Activated naive CD4-positive, alpha-beta T cell treated with anti-CD3 and anti-CD28 coated beads, Interleukin-2, amount 10 ng/mL, durations not matched to agents 7 days and 5 days (primary cell): ENCODE measurements at regions not wholly inside any gene's neighbourhood (a gene's known extent, or its start where the extent isn't known, plus 50 kb on each side); places are given as distances from the start of the nearest gene placed in this dataset.

ENCODE experiments used
- CTCF ChIA-PET: fragments of 350-600 bp; sonication (Branson Sonifier 250); formaldehyde crosslinking; loops from one replicate; lab custom pipeline; 2021; ENCODE audit warnings: antibody characterized with exemption; lab: Charles Lee
- DNase-seq: peaks from one replicate; pipeline ENCODE4 v3.0.0-alpha.2; 2020
- H3K27ac Mint-ChIP-seq: one replicate; pipeline ENCODE4 v1.8.0; 2021; ENCODE audit warnings: mild to moderate bottlenecking, moderate library complexity, mixed read lengths
- H3K27me3 Mint-ChIP-seq: one replicate; pipeline ENCODE4 v1.8.0; 2021; ENCODE audit warnings: mild to moderate bottlenecking, mixed read lengths
- H3K36me3 Mint-ChIP-seq: one replicate; pipeline ENCODE4 v1.8.0; 2021; ENCODE audit warnings: mixed read lengths
- H3K4me1 Mint-ChIP-seq: one replicate; pipeline ENCODE4 v1.8.0; 2021; ENCODE audit warnings: mixed read lengths
- H3K4me3 Mint-ChIP-seq: one replicate; pipeline ENCODE4 v1.8.0; 2021; ENCODE audit warnings: mild to moderate bottlenecking, moderate library complexity, mixed read lengths
- H3K9me3 Mint-ChIP-seq: one replicate; pipeline ENCODE4 v1.8.0; 2021; ENCODE audit warnings: mixed read lengths

- Mint-ChIP-seq H3K9me3 (no peaks in the 10 kb centered on the region), H3K27me3 (peaks cover 4% of the 10 kb centered on the region), H3K36me3 (no peaks in the 10 kb centered on the region), H3K4me1 (no peaks in the 10 kb centered on the region), H3K27ac (no peak overlapping the region), H3K4me3 (no peak overlapping the region)
- CTCF ChIA-PET = interaction anchor here (2.4 kb wide), 1 partner anchor 28 kb away, joined by 8 read pairs; no protein-coding TSS in a partner anchor
- DNase-seq = no peak
These were observed 248.2 kb upstream of the IGF1R start for GRCh38 chr15:98400120-98400519.

GRCh38 chr15:98401029-98401428 lies 247.3 kb upstream of the IGF1R start:
- Mint-ChIP-seq H3K4me3 (no peak overlapping the region), H3K9me3 (no peaks in the 10 kb centered on the region)
- CTCF ChIA-PET = no interaction called here

GRCh38 chr15:98402486-98402885 lies 245.9 kb upstream of the IGF1R start:
- DNase-seq = no peak
- Mint-ChIP-seq H3K4me1 (no peaks in the 10 kb centered on the region), H3K9me3 (no peaks in the 10 kb centered on the region), H3K27me3 (peaks cover under 1% of the 10 kb centered on the region), H3K4me3 (no peak overlapping the region), H3K36me3 (no peaks in the 10 kb centered on the region), H3K27ac (no peak overlapping the region)
- CTCF ChIA-PET = no interaction called here

More at GRCh38 chr15:98401029-98401428, 247.3 kb upstream of the IGF1R start:
- peaks cover 4% of the 10 kb centered on the region for H3K27me3 Mint-ChIP-seq
- H3K4me1 Mint-ChIP-seq = no peaks in the 10 kb centered on the region
- H3K36me3 Mint-ChIP-seq = no peaks in the 10 kb centered on the region
- DNase-seq = no peak
- H3K27ac Mint-ChIP-seq = no peak overlapping the region

GRCh38 chr15:98403169-98403568 lies 245.2 kb upstream of the IGF1R start:
- no peaks in the 10 kb centered on the region for H3K36me3 Mint-ChIP-seq
- no peak for DNase-seq
- H3K4me3 Mint-ChIP-seq = no peak overlapping the region
- H3K9me3 Mint-ChIP-seq = no peaks in the 10 kb centered on the region
- no peaks in the 10 kb centered on the region for H3K4me1 Mint-ChIP-seq
- H3K27me3 Mint-ChIP-seq = no peaks in the 10 kb centered on the region
- no peak overlapping the region for H3K27ac Mint-ChIP-seq
- CTCF ChIA-PET = no interaction called here

- H3K4me1 Mint-ChIP-seq = no peaks in the 10 kb centered on the region
- no peak overlapping the region for H3K4me3 Mint-ChIP-seq
- no peak for DNase-seq
- no peaks in the 10 kb centered on the region for H3K27me3 Mint-ChIP-seq
- CTCF ChIA-PET = no interaction called here
- H3K9me3 Mint-ChIP-seq = no peaks in the 10 kb centered on the region
- H3K36me3 Mint-ChIP-seq = no peaks in the 10 kb centered on the region
- no peak overlapping the region for H3K27ac Mint-ChIP-seq
These were observed 244.8 kb upstream of the IGF1R start for GRCh38 chr15:98403569-98403968.

GRCh38 chr15:98405013-98405412 lies 243.3 kb upstream of the IGF1R start:
- CTCF ChIA-PET = no interaction called here
- H3K9me3 Mint-ChIP-seq = no peaks in the 10 kb centered on the region
- H3K4me1 Mint-ChIP-seq = no peaks in the 10 kb centered on the region

GRCh38 chr15:98408231-98408630 lies 240.1 kb upstream of the IGF1R start:
- CTCF ChIA-PET = no interaction called here
- H3K4me1 Mint-ChIP-seq = no peaks in the 10 kb centered on the region
- no peaks in the 10 kb centered on the region for H3K27me3 Mint-ChIP-seq

More at GRCh38 chr15:98405013-98405412, 243.3 kb upstream of the IGF1R start:
- no peak for DNase-seq
- no peaks in the 10 kb centered on the region for H3K27me3 Mint-ChIP-seq
- H3K36me3 Mint-ChIP-seq = no peaks in the 10 kb centered on the region
- no peak overlapping the region for H3K4me3 Mint-ChIP-seq
- H3K27ac Mint-ChIP-seq = no peak overlapping the region

GRCh38 chr15:98410328-98410727 lies 238.0 kb upstream of the IGF1R start:
- DNase-seq = no peak
- Mint-ChIP-seq H3K27me3 (no peaks in the 10 kb centered on the region), H3K27ac (no peak overlapping the region), H3K4me3 (no peak overlapping the region), H3K4me1 (no peaks in the 10 kb centered on the region), H3K9me3 (no peaks in the 10 kb centered on the region), H3K36me3 (no peaks in the 10 kb centered on the region)
- CTCF ChIA-PET = interaction anchor here (0.8 to 1.4 kb wide), 2 partner anchors 11 to 18 kb away, joined by 3 read pairs; no protein-coding TSS in a partner anchor

More at GRCh38 chr15:98408231-98408630, 240.1 kb upstream of the IGF1R start:
- Mint-ChIP-seq H3K27ac (no peak overlapping the region), H3K4me3 (no peak overlapping the region), H3K9me3 (no peaks in the 10 kb centered on the region), H3K36me3 (no peaks in the 10 kb centered on the region)
- DNase-seq = no peak

GRCh38 chr15:98412852-98413251 lies 235.5 kb upstream of the IGF1R start:
- Mint-ChIP-seq H3K9me3 (no peaks in the 10 kb centered on the region), H3K36me3 (no peaks in the 10 kb centered on the region), H3K27me3 (peaks cover 7% of the 10 kb centered on the region), H3K4me3 (no peak overlapping the region), H3K27ac (no peak overlapping the region), H3K4me1 (no peaks in the 10 kb centered on the region)
- DNase-seq = no peak
- CTCF ChIA-PET = no interaction called here

- Mint-ChIP-seq H3K27me3 (peaks cover 9% of the 10 kb centered on the region), H3K4me3 (no peak overlapping the region), H3K4me1 (no peaks in the 10 kb centered on the region), H3K27ac (no peak overlapping the region), H3K36me3 (no peaks in the 10 kb centered on the region), H3K9me3 (no peaks in the 10 kb centered on the region)
- CTCF ChIA-PET = no interaction called here
- no peak for DNase-seq
These were observed 234.3 kb upstream of the IGF1R start for GRCh38 chr15:98413933-98414546.

- H3K36me3 Mint-ChIP-seq = no peaks in the 10 kb centered on the region
- H3K4me1 Mint-ChIP-seq = peaks cover under 1% of the 10 kb centered on the region
- CTCF ChIA-PET = interaction anchor here (0.6 kb wide), 1 partner anchor 92 kb away, joined by 3 read pairs; no protein-coding TSS in a partner anchor
- no peak for DNase-seq
- peaks cover 32% of the 10 kb centered on the region for H3K27me3 Mint-ChIP-seq
- H3K27ac Mint-ChIP-seq = no peak overlapping the region
- no peaks in the 10 kb centered on the region for H3K9me3 Mint-ChIP-seq
- no peak overlapping the region for H3K4me3 Mint-ChIP-seq
These were observed 232.0 kb upstream of the IGF1R start for GRCh38 chr15:98416222-98416855.

- no peaks in the 10 kb centered on the region for H3K9me3 Mint-ChIP-seq
- DNase-seq = no peak
- no peak overlapping the region for H3K4me3 Mint-ChIP-seq
- no peaks in the 10 kb centered on the region for H3K36me3 Mint-ChIP-seq
- peaks cover 42% of the 10 kb centered on the region for H3K27me3 Mint-ChIP-seq
- no peak overlapping the region for H3K27ac Mint-ChIP-seq
- peaks cover 4% of the 10 kb centered on the region for H3K4me1 Mint-ChIP-seq
- CTCF ChIA-PET = no interaction called here
These were observed 231.0 kb upstream of the IGF1R start for GRCh38 chr15:98417346-98417745.

GRCh38 chr15:98418122-98418521 lies 230.2 kb upstream of the IGF1R start:
- H3K9me3 Mint-ChIP-seq = no peaks in the 10 kb centered on the region
- no peak for DNase-seq
- no peak overlapping the region for H3K4me3 Mint-ChIP-seq
- CTCF ChIA-PET = interaction anchor here (0.7 kb wide), 2 partner anchors 78 to 107 kb away, joined by 3 read pairs; no protein-coding TSS in a partner anchor
- no peak overlapping the region for H3K27ac Mint-ChIP-seq
- H3K27me3 Mint-ChIP-seq = peaks cover 50% of the 10 kb centered on the region
- H3K36me3 Mint-ChIP-seq = no peaks in the 10 kb centered on the region
- peaks cover 4% of the 10 kb centered on the region for H3K4me1 Mint-ChIP-seq

- Mint-ChIP-seq H3K9me3 (no peaks in the 10 kb centered on the region), H3K27ac (no peak overlapping the region), H3K27me3 (peaks cover 57% of the 10 kb centered on the region), H3K4me1 (peaks cover 4% of the 10 kb centered on the region), H3K4me3 (no peak overlapping the region), H3K36me3 (no peaks in the 10 kb centered on the region)
- no peak for DNase-seq
- CTCF ChIA-PET = interaction anchor here (1.0 to 2.4 kb wide), 3 partner anchors 10 to 108 kb away, joined by 4 to 14 read pairs (median 6); no protein-coding TSS in a partner anchor
These were observed 229.1 kb upstream of the IGF1R start for GRCh38 chr15:98419173-98419780.
